ENCODE measurements at regions not wholly inside any gene's neighbourhood (a gene's known extent, or its start where the extent isn't known, plus 50 kb on each side); places are given as distances from the start of the nearest gene placed in this dataset.

DNA sequence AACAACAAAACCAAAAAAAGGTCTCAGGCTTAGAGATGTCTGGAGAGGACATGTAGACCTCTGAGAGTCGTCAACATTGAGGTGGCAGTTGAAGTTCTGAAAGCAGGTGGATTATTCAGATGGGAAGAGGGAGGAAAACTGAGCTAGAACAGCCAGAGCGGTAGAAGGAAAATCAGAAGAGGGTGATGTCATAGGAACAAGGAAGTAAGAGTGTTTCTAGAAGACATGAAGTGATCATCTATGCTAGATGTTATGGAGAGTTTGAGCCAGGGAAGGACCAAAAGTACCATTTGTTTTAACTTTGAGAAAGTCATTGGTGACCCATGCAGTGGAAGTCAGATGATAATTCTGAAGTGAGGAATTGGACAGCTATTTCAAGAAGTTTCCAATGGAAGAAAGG lies 316.2 kb upstream of the RGS6 start:
- H3K27ac ChIP-seq (ENCODE audit: low read length) = no peak overlapping the region

DNA sequence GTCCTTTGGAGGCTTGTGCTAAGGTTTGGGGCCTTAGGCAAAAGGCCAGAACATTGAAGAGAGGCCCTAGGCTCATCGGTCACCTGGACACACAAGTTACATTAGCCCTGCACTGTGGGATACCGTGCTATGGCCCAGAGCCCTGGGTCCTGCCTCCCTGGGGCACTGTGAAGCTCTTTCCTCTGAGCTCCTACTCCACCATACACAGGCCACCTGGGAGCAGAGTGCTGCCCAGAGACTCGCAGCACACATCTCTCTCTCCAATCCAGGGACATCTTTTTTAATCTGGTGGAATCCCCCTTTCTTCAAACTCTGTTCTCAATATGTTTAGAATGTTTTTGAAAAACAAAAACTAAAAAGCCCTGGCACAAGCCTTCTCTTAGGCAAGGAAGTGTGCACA lies 314.2 kb upstream of the RGS6 start:
- Histone ChIP-seq H2AFZ (ENCODE audit: low read depth, low read length) (no peak overlapping the region), H3K9me3 (ENCODE audit: insufficient read depth, low read length, severe bottlenecking) (no peaks in the 10 kb centered on the region), H3K79me2 (ENCODE audit: insufficient read depth, low read length) (peaks cover 5% of the 10 kb centered on the region), H4K20me1 (ENCODE audit: insufficient read depth, low read length) (no peaks in the 10 kb centered on the region), H3K36me3 (ENCODE audit: insufficient read depth, low read length) (peaks cover 25% of the 10 kb centered on the region; the same call in 1 of the 2 replicates), H3K4me1 (ENCODE audit: insufficient read depth, low read length) (no peaks in the 10 kb centered on the region), H3K4me3 (ENCODE audit: low read depth in 1 of 2, low read length in 2 of 2) (no peak overlapping the region), H3K4me2 (ENCODE audit: insufficient read depth, low read length) (no peak overlapping the region), H3K27me3 (ENCODE audit: insufficient read depth, low read length, poor library complexity) (no peaks in the 10 kb centered on the region), H3K27ac (ENCODE audit: low read length) (no peak overlapping the region), H3K9ac (ENCODE audit: low read depth, low read length) (no peak overlapping the region)
- TF ChIP-seq, protein P1, sequence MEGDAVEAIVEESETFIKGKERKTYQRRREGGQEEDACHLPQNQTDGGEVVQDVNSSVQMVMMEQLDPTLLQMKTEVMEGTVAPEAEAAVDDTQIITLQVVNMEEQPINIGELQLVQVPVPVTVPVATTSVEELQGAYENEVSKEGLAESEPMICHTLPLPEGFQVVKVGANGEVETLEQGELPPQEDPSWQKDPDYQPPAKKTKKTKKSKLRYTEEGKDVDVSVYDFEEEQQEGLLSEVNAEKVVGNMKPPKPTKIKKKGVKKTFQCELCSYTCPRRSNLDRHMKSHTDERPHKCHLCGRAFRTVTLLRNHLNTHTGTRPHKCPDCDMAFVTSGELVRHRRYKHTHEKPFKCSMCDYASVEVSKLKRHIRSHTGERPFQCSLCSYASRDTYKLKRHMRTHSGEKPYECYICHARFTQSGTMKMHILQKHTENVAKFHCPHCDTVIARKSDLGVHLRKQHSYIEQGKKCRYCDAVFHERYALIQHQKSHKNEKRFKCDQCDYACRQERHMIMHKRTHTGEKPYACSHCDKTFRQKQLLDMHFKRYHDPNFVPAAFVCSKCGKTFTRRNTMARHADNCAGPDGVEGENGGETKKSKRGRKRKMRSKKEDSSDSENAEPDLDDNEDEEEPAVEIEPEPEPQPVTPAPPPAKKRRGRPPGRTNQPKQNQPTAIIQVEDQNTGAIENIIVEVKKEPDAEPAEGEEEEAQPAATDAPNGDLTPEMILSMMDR (IDR thresholded peaks at IDR 0.05; ENCODE audit: borderline replicate concordance, extremely low read depth, low read length, poor library complexity, severe bottlenecking) = no peak
- TF ChIP-seq EZH2 (IDR thresholded peaks at IDR 0.05; ENCODE audit: borderline replicate concordance, low read depth, low read length, severe bottlenecking) = no peak
- DNase-seq = no peak
- no peak for ATAC-seq (ENCODE audit: insufficient read depth, low read depth)

More for the DNA sequence above, 316.2 kb upstream of the RGS6 start:
- no peak for DNase-seq
- no peak for ATAC-seq (ENCODE audit: insufficient read depth, low read depth)
- no peak overlapping the region for H3K4me3 ChIP-seq (ENCODE audit: low read depth in 1 of 2, low read length in 2 of 2)
- H4K20me1 ChIP-seq (ENCODE audit: insufficient read depth, low read length) = no peaks in the 10 kb centered on the region
- H3K4me2 ChIP-seq (ENCODE audit: insufficient read depth, low read length) = no peak overlapping the region
- H3K9me3 ChIP-seq (ENCODE audit: insufficient read depth, low read length, severe bottlenecking) = no peaks in the 10 kb centered on the region
- TF ChIP-seq, protein P1 (IDR thresholded peaks at IDR 0.05; ENCODE audit: borderline replicate concordance, extremely low read depth, low read length, poor library complexity, severe bottlenecking) = no peak
- H3K9ac ChIP-seq (ENCODE audit: low read depth, low read length) = no peak overlapping the region
- no peak overlapping the region for H2AFZ ChIP-seq (ENCODE audit: low read depth, low read length)
- H3K4me1 ChIP-seq (ENCODE audit: insufficient read depth, low read length) = no peaks in the 10 kb centered on the region
- peaks cover 8% of the 10 kb centered on the region for H3K79me2 ChIP-seq (ENCODE audit: insufficient read depth, low read length)
- peaks cover 19% of the 10 kb centered on the region; the same call in 1 of the 2 replicates for H3K36me3 ChIP-seq (ENCODE audit: insufficient read depth, low read length)
- no peaks in the 10 kb centered on the region for H3K27me3 ChIP-seq (ENCODE audit: insufficient read depth, low read length, poor library complexity)

DNA sequence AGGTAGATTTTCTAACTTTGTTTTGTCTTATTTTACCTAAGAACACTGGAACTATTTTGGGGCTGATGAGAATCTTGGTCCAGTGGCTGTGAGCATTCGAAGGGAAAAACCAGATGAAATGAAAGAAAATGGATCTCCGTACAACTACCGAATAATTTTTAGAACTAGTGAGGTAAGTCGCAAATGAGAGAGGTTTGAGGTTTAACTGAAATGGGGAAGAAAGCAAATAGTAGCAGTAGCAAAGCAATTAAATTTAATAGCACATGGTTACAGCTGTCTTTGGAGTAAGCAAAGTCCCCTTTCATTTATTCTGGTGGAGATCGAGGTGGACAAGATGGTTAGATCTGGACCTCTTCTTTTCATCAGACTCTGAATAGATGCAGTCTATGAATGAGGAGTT lies 313.5 kb upstream of the RGS6 start:
- Histone ChIP-seq H3K27me3 (ENCODE audit: insufficient read depth, low read length, poor library complexity) (no peaks in the 10 kb centered on the region), H3K4me3 (ENCODE audit: low read depth in 1 of 2, low read length in 2 of 2) (no peak overlapping the region), H3K4me2 (ENCODE audit: insufficient read depth, low read length) (no peak overlapping the region), H3K9me3 (ENCODE audit: insufficient read depth, low read length, severe bottlenecking) (no peaks in the 10 kb centered on the region), H3K79me2 (ENCODE audit: insufficient read depth, low read length) (peaks cover under 1% of the 10 kb centered on the region; the same call in 1 of the 2 replicates), H4K20me1 (ENCODE audit: insufficient read depth, low read length) (no peaks in the 10 kb centered on the region), H2AFZ (ENCODE audit: low read depth, low read length) (no peak overlapping the region), H3K9ac (ENCODE audit: low read depth, low read length) (no peak overlapping the region), H3K4me1 (ENCODE audit: insufficient read depth, low read length) (no peaks in the 10 kb centered on the region), H3K36me3 (ENCODE audit: insufficient read depth, low read length) (peaks cover 26% of the 10 kb centered on the region), H3K27ac (ENCODE audit: low read length) (no peak overlapping the region)
- no peak for ATAC-seq (ENCODE audit: insufficient read depth, low read depth)
- no peak for DNase-seq
- TF ChIP-seq, protein P1 (IDR thresholded peaks at IDR 0.05; ENCODE audit: borderline replicate concordance, extremely low read depth, low read length, poor library complexity, severe bottlenecking) = no peak
- TF ChIP-seq EZH2 (IDR thresholded peaks at IDR 0.05; ENCODE audit: borderline replicate concordance, low read depth, low read length, severe bottlenecking) = no peak

DNA sequence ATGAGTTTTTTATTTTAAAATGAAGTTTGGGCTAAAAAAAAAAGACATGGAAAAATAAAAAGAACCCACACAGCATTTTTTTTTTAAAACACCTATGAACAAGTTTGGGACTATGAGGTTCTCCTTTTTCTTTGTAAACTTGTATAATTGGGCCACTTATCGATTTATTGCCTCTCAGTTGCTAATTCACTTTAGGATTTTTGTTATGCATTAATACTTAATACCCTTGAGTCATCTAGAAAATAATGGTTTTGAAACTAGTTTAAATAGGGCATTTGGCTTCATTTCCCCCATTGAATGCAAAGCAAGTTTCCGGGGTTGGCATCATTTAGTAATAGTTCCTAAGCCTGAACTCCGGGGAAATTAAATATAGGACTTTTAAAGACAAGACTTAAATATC lies 312.8 kb upstream of the RGS6 start:
- peaks cover 34% of the 10 kb centered on the region for H3K36me3 ChIP-seq (ENCODE audit: insufficient read depth, low read length)
- H4K20me1 ChIP-seq (ENCODE audit: insufficient read depth, low read length) = no peaks in the 10 kb centered on the region
- H2AFZ ChIP-seq (ENCODE audit: low read depth, low read length) = no peak overlapping the region
- DNase-seq (no peak), ATAC-seq (ENCODE audit: insufficient read depth, low read depth) (no peak)
- H3K79me2 ChIP-seq (ENCODE audit: insufficient read depth, low read length) = no peaks in the 10 kb centered on the region; the same call in 1 of the 2 replicates
- H3K9me3 ChIP-seq (ENCODE audit: insufficient read depth, low read length, severe bottlenecking) = no peaks in the 10 kb centered on the region
- H3K27me3 ChIP-seq (ENCODE audit: insufficient read depth, low read length, poor library complexity) = no peaks in the 10 kb centered on the region
- H3K27ac ChIP-seq (ENCODE audit: low read length) = no peak overlapping the region
- no peak overlapping the region for H3K9ac ChIP-seq (ENCODE audit: low read depth, low read length)
- no peak for TF ChIP-seq EZH2 (IDR thresholded peaks at IDR 0.05; ENCODE audit: borderline replicate concordance, low read depth, low read length, severe bottlenecking)
- TF ChIP-seq, protein P1 (IDR thresholded peaks at IDR 0.05; ENCODE audit: borderline replicate concordance, extremely low read depth, low read length, poor library complexity, severe bottlenecking) = no peak
- no peak overlapping the region for H3K4me2 ChIP-seq (ENCODE audit: insufficient read depth, low read length)
- H3K4me3 ChIP-seq (ENCODE audit: low read depth in 1 of 2, low read length in 2 of 2) = no peak overlapping the region
- H3K4me1 ChIP-seq (ENCODE audit: insufficient read depth, low read length) = no peaks in the 10 kb centered on the region

Measured in DND-41 (cell line).